SJCRH30 (cell line): ENCODE measurements at regions not wholly inside any gene's neighbourhood (a gene's known extent, or its start where the extent isn't known, plus 50 kb on each side); places are given as distances from the start of the nearest gene placed in this dataset.

ENCODE experiments used
- DNase-seq, 2 experiments: peaks; one replicate each; pipeline ENCODE4 v3.0.0-alpha.2; 2015 to 2020
- H3K27ac ChIP-seq: fragments of 250-450 bp; sonication (Bioruptor Pico); 2 replicates; pipeline ENCODE4 v1.5.1; 2020; ENCODE audit warnings: mild to moderate bottlenecking, moderate library complexity
- H3K27me3 ChIP-seq: fragments of 250-450 bp; sonication (Bioruptor Pico); 2 replicates; pipeline ENCODE4 v1.5.1; 2020; ENCODE audit warnings: mild to moderate bottlenecking, moderate library complexity
- H3K36me3 ChIP-seq: fragments of 250-450 bp; sonication (Bioruptor Pico); 2 replicates; pipeline ENCODE4 v1.5.1; 2020; ENCODE audit warnings: mild to moderate bottlenecking, moderate library complexity
- H3K4me1 ChIP-seq: fragments of 250-450 bp; sonication (Bioruptor Pico); 2 replicates; pipeline ENCODE4 v1.5.1; 2020; ENCODE audit warnings: mild to moderate bottlenecking, moderate library complexity
- H3K4me3 ChIP-seq: fragments of 250-450 bp; sonication (Bioruptor Pico); 2 replicates; pipeline ENCODE4 v1.5.1; 2020; ENCODE audit warnings: mild to moderate bottlenecking, moderate library complexity
- H3K9me3 ChIP-seq: fragments of 250-450 bp; sonication (Bioruptor Pico); replicated peaks from 2 replicates; pipeline ENCODE4 v1.5.1; 2020; ENCODE audit warnings: mild to moderate bottlenecking, moderate library complexity

GRCh38 chr5:2471152-2471879 lies 280.2 kb downstream of the IRX2 start:
- Histone ChIP-seq H3K27ac (no peak overlapping the region), H3K27me3 (no peaks in the 10 kb centered on the region), H3K9me3 (no peaks in the 10 kb centered on the region), H3K36me3 (no peaks in the 10 kb centered on the region), H3K4me3 (no peak overlapping the region), H3K4me1 (no peaks in the 10 kb centered on the region)
- DNase-seq, result no peak

- H3K4me3 ChIP-seq, result no peak overlapping the region
- DNase-seq, result no peak
- no peaks in the 10 kb centered on the region for H3K9me3 ChIP-seq
- no peaks in the 10 kb centered on the region for H3K36me3 ChIP-seq
- no peaks in the 10 kb centered on the region for H3K27me3 ChIP-seq
- no peaks in the 10 kb centered on the region for H3K4me1 ChIP-seq
- no peak overlapping the region for H3K27ac ChIP-seq
Measured at GRCh38 chr5:2466966-2467365, 284.5 kb downstream of the IRX2 start.

GRCh38 chr5:2465383-2465782 lies 286.1 kb downstream of the IRX2 start:
- no peak for DNase-seq
- Histone ChIP-seq H3K4me1 (no peaks in the 10 kb centered on the region), H3K36me3 (no peaks in the 10 kb centered on the region), H3K4me3 (no peak overlapping the region), H3K27ac (no peak overlapping the region), H3K9me3 (no peaks in the 10 kb centered on the region), H3K27me3 (no peaks in the 10 kb centered on the region)

GRCh38 chr5:2464141-2464540 lies 287.3 kb downstream of the IRX2 start:
- no peak for DNase-seq
- Histone ChIP-seq H3K9me3 (no peaks in the 10 kb centered on the region), H3K4me1 (no peaks in the 10 kb centered on the region), H3K36me3 (no peaks in the 10 kb centered on the region), H3K27ac (no peak overlapping the region), H3K27me3 (no peaks in the 10 kb centered on the region), H3K4me3 (no peak overlapping the region)

GRCh38 chr5:2461701-2462691 lies 289.5 kb downstream of the IRX2 start:
- H3K36me3 ChIP-seq, result no peaks in the 10 kb centered on the region
- H3K27ac ChIP-seq, result no peak overlapping the region
- no peaks in the 10 kb centered on the region for H3K9me3 ChIP-seq
- H3K4me3 ChIP-seq, result no peak overlapping the region
- DNase-seq, result no peak
- H3K4me1 ChIP-seq, result no peaks in the 10 kb centered on the region
- no peaks in the 10 kb centered on the region for H3K27me3 ChIP-seq

GRCh38 chr5:2460098-2460497 lies 291.4 kb downstream of the IRX2 start:
- no peaks in the 10 kb centered on the region for H3K9me3 ChIP-seq
- H3K27me3 ChIP-seq, result no peaks in the 10 kb centered on the region
- no peaks in the 10 kb centered on the region for H3K36me3 ChIP-seq
- H3K4me1 ChIP-seq, result no peaks in the 10 kb centered on the region
- H3K27ac ChIP-seq, result no peak overlapping the region
- no peak overlapping the region for H3K4me3 ChIP-seq
- DNase-seq, result no peak

GRCh38 chr5:2459251-2459650 lies 292.2 kb downstream of the IRX2 start:
- Histone ChIP-seq H3K27ac (no peak overlapping the region), H3K4me3 (no peak overlapping the region), H3K36me3 (no peaks in the 10 kb centered on the region), H3K4me1 (no peaks in the 10 kb centered on the region), H3K27me3 (no peaks in the 10 kb centered on the region), H3K9me3 (no peaks in the 10 kb centered on the region)
- no peak for DNase-seq

GRCh38 chr5:2455878-2456277 lies 295.6 kb downstream of the IRX2 start:
- DNase-seq, result no peak
- no peaks in the 10 kb centered on the region for H3K9me3 ChIP-seq
- H3K4me3 ChIP-seq, result no peak overlapping the region
- H3K27ac ChIP-seq, result no peak overlapping the region
- H3K36me3 ChIP-seq, result no peaks in the 10 kb centered on the region
- H3K4me1 ChIP-seq, result no peaks in the 10 kb centered on the region
- no peaks in the 10 kb centered on the region for H3K27me3 ChIP-seq

GRCh38 chr5:2454876-2455275 lies 296.6 kb downstream of the IRX2 start:
- Histone ChIP-seq H3K27ac (no peak overlapping the region), H3K36me3 (no peaks in the 10 kb centered on the region), H3K4me1 (no peaks in the 10 kb centered on the region), H3K4me3 (no peak overlapping the region), H3K27me3 (no peaks in the 10 kb centered on the region), H3K9me3 (no peaks in the 10 kb centered on the region)
- no peak for DNase-seq

- H3K27me3 ChIP-seq, result no peaks in the 10 kb centered on the region
- no peak overlapping the region for H3K4me3 ChIP-seq
- no peak for DNase-seq
- H3K27ac ChIP-seq, result no peak overlapping the region
- H3K9me3 ChIP-seq, result no peaks in the 10 kb centered on the region
- H3K4me1 ChIP-seq, result no peaks in the 10 kb centered on the region
- no peaks in the 10 kb centered on the region for H3K36me3 ChIP-seq
Measured at GRCh38 chr5:2453781-2454180, 297.7 kb downstream of the IRX2 start.

- H3K4me3 ChIP-seq, result no peak overlapping the region
- H3K9me3 ChIP-seq, result no peaks in the 10 kb centered on the region
Measured at GRCh38 chr5:2451100-2451499, 300.4 kb downstream of the IRX2 start.

GRCh38 chr5:2442496-2443354 lies 308.8 kb downstream of the IRX2 start:
- Histone ChIP-seq H3K27me3 (no peaks in the 10 kb centered on the region), H3K4me1 (no peaks in the 10 kb centered on the region), H3K36me3 (no peaks in the 10 kb centered on the region), H3K9me3 (no peaks in the 10 kb centered on the region), H3K27ac (no peak overlapping the region), H3K4me3 (no peak overlapping the region)
- no peak for DNase-seq

More at GRCh38 chr5:2451100-2451499, 300.4 kb downstream of the IRX2 start:
- no peaks in the 10 kb centered on the region for H3K27me3 ChIP-seq
- H3K27ac ChIP-seq, result no peak overlapping the region
- no peaks in the 10 kb centered on the region for H3K36me3 ChIP-seq
- H3K4me1 ChIP-seq, result no peaks in the 10 kb centered on the region
- DNase-seq, result no peak

- Histone ChIP-seq H3K9me3 (no peaks in the 10 kb centered on the region), H3K4me3 (no peak overlapping the region), H3K4me1 (no peaks in the 10 kb centered on the region), H3K36me3 (no peaks in the 10 kb centered on the region), H3K27me3 (no peaks in the 10 kb centered on the region), H3K27ac (no peak overlapping the region)
- no peak for DNase-seq
Measured at GRCh38 chr5:2441495-2442180, 309.8 kb downstream of the IRX2 start.

GRCh38 chr5:2439608-2440007 lies 311.9 kb downstream of the IRX2 start:
- no peak for DNase-seq
- Histone ChIP-seq H3K27ac (no peak overlapping the region), H3K27me3 (no peaks in the 10 kb centered on the region), H3K4me3 (no peak overlapping the region), H3K4me1 (no peaks in the 10 kb centered on the region), H3K36me3 (no peaks in the 10 kb centered on the region), H3K9me3 (no peaks in the 10 kb centered on the region)
